ENCODE measurements at regions not wholly inside any gene's neighbourhood (a gene's known extent, or its start where the extent isn't known, plus 50 kb on each side); places are given as distances from the start of the nearest gene placed in this dataset.

GRCh38 chr2:204023088-204023487 is 86.5 kb downstream of the ICOS start:
- TF ChIP-seq CTCF (IDR thresholded peaks at IDR 0.05; ENCODE audit: insufficient read depth, low read length, poor library complexity, severe bottlenecking) (no peak), EZH2phosphoT487 (conservative IDR thresholded peaks at IDR 0.05; ENCODE audit: low read length) (no peak)
